Ectodermal cell (in vitro differentiated cells): ENCODE measurements at regions not wholly inside any gene's neighbourhood (a gene's known extent, or its start where the extent isn't known, plus 50 kb on each side); places are given as distances from the start of the nearest gene placed in this dataset.

Experiments
- H3K27ac ChIP-seq: 2 replicates; pipeline ENCODE4 v1.7.0; 2013; ENCODE audit warnings: mild to moderate bottlenecking, low read depth, low read length; ENCODE audit not compliant: insufficient read depth, poor library complexity, severe bottlenecking
- H3K27me3 ChIP-seq: 2 replicates; pipeline ENCODE4 v1.7.0; 2013; ENCODE audit warnings: mild to moderate bottlenecking, low read length; ENCODE audit not compliant: insufficient read depth, control insufficient read depth, poor library complexity, severe bottlenecking
- H3K36me3 ChIP-seq: one replicate; pipeline ENCODE4 v1.7.0; 2013; ENCODE audit warnings: low read length; ENCODE audit not compliant: control insufficient read depth, insufficient read depth
- H3K4me1 ChIP-seq: one replicate; pipeline ENCODE4 v1.7.0; 2013; ENCODE audit warnings: low read length; ENCODE audit not compliant: control insufficient read depth, insufficient read depth
- H3K4me3 ChIP-seq: 2 replicates; pipeline ENCODE4 v1.7.0; 2013; ENCODE audit warnings: low read depth, low read length, control low read depth; ENCODE audit not compliant: insufficient read depth
- H3K9me3 ChIP-seq: 2 replicates; pipeline ENCODE4 v1.7.0; 2013; ENCODE audit warnings: mild to moderate bottlenecking, low read length, moderate library complexity; ENCODE audit not compliant: control insufficient read depth
- WGBS, 2 experiments: methylation state at CpG; one replicate each; pipeline ENCODE4 v1.1.7; 2013; ENCODE audit warnings: missing lambda C conversion rate in 2 of 2; 5-methylcytosine and 5-hydroxymethylcytosine counted together

- H3K27me3 ChIP-seq = no peaks in the 10 kb centered on the region
- no peaks in the 10 kb centered on the region for H3K9me3 ChIP-seq
- no peak overlapping the region for H3K4me3 ChIP-seq
- no peaks in the 10 kb centered on the region for H3K4me1 ChIP-seq
- H3K27ac ChIP-seq = no peak overlapping the region
- H3K36me3 ChIP-seq = no peaks in the 10 kb centered on the region
- 84 to 89% methylated on average over 1 of the region's 1 CpG for WGBS, 2 experiments
Observed at GRCh38 chr16:17802571-17802970, 331.8 kb upstream of the XYLT1 start.

- H3K27ac ChIP-seq = no peak overlapping the region
- H3K9me3 ChIP-seq = no peaks in the 10 kb centered on the region
- no peaks in the 10 kb centered on the region for H3K27me3 ChIP-seq
- 96 to 100% methylated on average over 1 of the region's 1 CpG for WGBS, 2 experiments
- H3K4me3 ChIP-seq = no peak overlapping the region
- H3K36me3 ChIP-seq = no peaks in the 10 kb centered on the region
- no peaks in the 10 kb centered on the region for H3K4me1 ChIP-seq
Observed at GRCh38 chr16:17801068-17801467, 330.3 kb upstream of the XYLT1 start.

- Histone ChIP-seq H3K27ac (no peak overlapping the region), H3K4me1 (no peaks in the 10 kb centered on the region), H3K36me3 (no peaks in the 10 kb centered on the region), H3K27me3 (no peaks in the 10 kb centered on the region), H3K4me3 (no peak overlapping the region), H3K9me3 (no peaks in the 10 kb centered on the region)
- WGBS, 2 experiments = 72 to 78% methylated on average over 3 of the region's 3 CpGs
Observed at GRCh38 chr16:17798716-17799115, 328.0 kb upstream of the XYLT1 start.

- Histone ChIP-seq H3K27me3 (no peaks in the 10 kb centered on the region), H3K36me3 (no peaks in the 10 kb centered on the region), H3K27ac (no peak overlapping the region), H3K9me3 (no peaks in the 10 kb centered on the region), H3K4me1 (no peaks in the 10 kb centered on the region), H3K4me3 (no peak overlapping the region)
- WGBS, 2 experiments = no CpG with 5 or more reads among the region's 1 CpG
Observed at GRCh38 chr16:17793354-17793753, 322.6 kb upstream of the XYLT1 start.

GRCh38 chr16:17784073-17784472 is 313.3 kb upstream of the XYLT1 start:
- Histone ChIP-seq H3K4me1 (no peaks in the 10 kb centered on the region), H3K27ac (no peak overlapping the region), H3K27me3 (no peaks in the 10 kb centered on the region), H3K4me3 (no peak overlapping the region), H3K9me3 (no peaks in the 10 kb centered on the region), H3K36me3 (no peaks in the 10 kb centered on the region)
- 19 to 27% methylated on average over 4 to 6 of the region's 6 CpGs for WGBS, 2 experiments

GRCh38 chr16:17780181-17780580 is 309.4 kb upstream of the XYLT1 start:
- WGBS, 2 experiments = 79 to 90% methylated on average over 5 of the region's 5 CpGs
- Histone ChIP-seq H3K4me3 (no peak overlapping the region), H3K27me3 (no peaks in the 10 kb centered on the region), H3K9me3 (peaks cover 3% of the 10 kb centered on the region), H3K4me1 (no peaks in the 10 kb centered on the region), H3K27ac (no peak overlapping the region), H3K36me3 (no peaks in the 10 kb centered on the region)

- H3K9me3 ChIP-seq = peaks cover 3% of the 10 kb centered on the region
- no peaks in the 10 kb centered on the region for H3K4me1 ChIP-seq
- no peaks in the 10 kb centered on the region for H3K36me3 ChIP-seq
- no peaks in the 10 kb centered on the region for H3K27me3 ChIP-seq
- no peak overlapping the region for H3K4me3 ChIP-seq
- 71 to 73% methylated on average over 3 of the region's 3 CpGs for WGBS, 2 experiments
- H3K27ac ChIP-seq = no peak overlapping the region
Observed at GRCh38 chr16:17777408-17777863, 306.7 kb upstream of the XYLT1 start.

GRCh38 chr16:17776888-17777287 is 306.1 kb upstream of the XYLT1 start:
- H3K9me3 ChIP-seq = peaks cover 3% of the 10 kb centered on the region
- H3K4me3 ChIP-seq = no peak overlapping the region
- WGBS, 2 experiments = 71 to 72% methylated on average over 9 of the region's 9 CpGs
- no peaks in the 10 kb centered on the region for H3K27me3 ChIP-seq
- H3K27ac ChIP-seq = no peak overlapping the region
- H3K4me1 ChIP-seq = no peaks in the 10 kb centered on the region
- no peaks in the 10 kb centered on the region for H3K36me3 ChIP-seq

GRCh38 chr16:17776465-17776864 is 305.7 kb upstream of the XYLT1 start:
- Histone ChIP-seq H3K27me3 (no peaks in the 10 kb centered on the region), H3K4me1 (no peaks in the 10 kb centered on the region), H3K4me3 (no peak overlapping the region), H3K9me3 (peaks cover 3% of the 10 kb centered on the region), H3K36me3 (no peaks in the 10 kb centered on the region), H3K27ac (no peak overlapping the region)
- 58 to 92% methylated on average over 1 of the region's 1 CpG for WGBS, 2 experiments

- whole genome bisulfite sequencing, 2 experiments = 93 to 96% methylated on average over 4 of the region's 4 CpGs
- Histone ChIP-seq H3K36me3 (no peaks in the 10 kb centered on the region), H3K27me3 (no peaks in the 10 kb centered on the region), H3K4me1 (no peaks in the 10 kb centered on the region), H3K4me3 (no peak overlapping the region), H3K27ac (no peak overlapping the region), H3K9me3 (peaks cover 3% of the 10 kb centered on the region)
Observed at GRCh38 chr16:17775061-17775460, 304.3 kb upstream of the XYLT1 start.

- Histone ChIP-seq H3K4me3 (no peak overlapping the region), H3K27ac (no peak overlapping the region), H3K36me3 (no peaks in the 10 kb centered on the region), H3K4me1 (no peaks in the 10 kb centered on the region), H3K27me3 (no peaks in the 10 kb centered on the region), H3K9me3 (peaks cover 2% of the 10 kb centered on the region)
- 54 to 58% methylated on average over 10 of the region's 10 CpGs for WGBS, 2 experiments
Observed at GRCh38 chr16:17773698-17774101, 302.9 kb upstream of the XYLT1 start.
